ENCODE measurements at regions not wholly inside any gene's neighbourhood (a gene's known extent, or its start where the extent isn't known, plus 50 kb on each side); places are given as distances from the start of the nearest gene placed in this dataset.

DNA sequence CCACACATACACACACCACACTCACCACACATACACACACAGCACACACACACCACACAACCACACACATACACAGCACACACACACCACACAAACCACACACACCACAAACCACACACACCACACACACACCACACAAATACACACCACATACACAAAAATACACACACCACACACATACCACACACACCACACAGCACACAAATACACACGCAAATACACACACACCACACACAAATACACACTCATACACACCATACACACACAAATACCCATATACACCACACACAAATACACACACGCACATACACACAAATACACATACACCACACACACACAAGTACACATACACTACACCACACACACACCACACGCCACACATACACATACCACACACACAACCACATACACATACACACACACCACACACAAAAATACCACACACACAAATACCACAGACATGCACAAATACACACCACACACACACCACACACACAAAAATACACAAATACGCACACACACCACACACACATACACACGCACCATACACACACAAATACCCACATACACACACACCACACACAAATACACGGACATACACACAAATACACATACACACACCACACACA, 134.6 kb upstream of the TWIST2 start:
- TF ChIP-seq TAF1 (IDR thresholded peaks at IDR 0.05; ENCODE audit: low read depth) = no peak
- TF ChIP-seq, protein P1, sequence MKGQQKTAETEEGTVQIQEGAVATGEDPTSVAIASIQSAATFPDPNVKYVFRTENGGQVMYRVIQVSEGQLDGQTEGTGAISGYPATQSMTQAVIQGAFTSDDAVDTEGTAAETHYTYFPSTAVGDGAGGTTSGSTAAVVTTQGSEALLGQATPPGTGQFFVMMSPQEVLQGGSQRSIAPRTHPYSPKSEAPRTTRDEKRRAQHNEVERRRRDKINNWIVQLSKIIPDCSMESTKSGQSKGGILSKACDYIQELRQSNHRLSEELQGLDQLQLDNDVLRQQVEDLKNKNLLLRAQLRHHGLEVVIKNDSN (IDR thresholded peaks at IDR 0.05) = no peak
- no peak for TF ChIP-seq FOXM1 (IDR thresholded peaks at IDR 0.05; ENCODE audit: borderline replicate concordance, low read depth)
- no peak for TF ChIP-seq CREB1 (IDR thresholded peaks at IDR 0.05; ENCODE audit: low read depth)
- no peak for TF ChIP-seq TCF12 (IDR thresholded peaks at IDR 0.05; ENCODE audit: low read depth)
- TF ChIP-seq, protein P2, sequence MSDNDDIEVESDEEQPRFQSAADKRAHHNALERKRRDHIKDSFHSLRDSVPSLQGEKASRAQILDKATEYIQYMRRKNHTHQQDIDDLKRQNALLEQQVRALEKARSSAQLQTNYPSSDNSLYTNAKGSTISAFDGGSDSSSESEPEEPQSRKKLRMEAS (IDR thresholded peaks at IDR 0.05) = no peak
- no peak for TF ChIP-seq CEBPB (IDR thresholded peaks at IDR 0.05)
- no peak for TF ChIP-seq EP300 (IDR thresholded peaks at IDR 0.05; ENCODE audit: borderline replicate concordance)
- TF ChIP-seq EGR1 (IDR thresholded peaks at IDR 0.05) = no peak
- TF ChIP-seq TEAD4 (IDR thresholded peaks at IDR 0.05) = no peak
- TF ChIP-seq, protein P3, sequence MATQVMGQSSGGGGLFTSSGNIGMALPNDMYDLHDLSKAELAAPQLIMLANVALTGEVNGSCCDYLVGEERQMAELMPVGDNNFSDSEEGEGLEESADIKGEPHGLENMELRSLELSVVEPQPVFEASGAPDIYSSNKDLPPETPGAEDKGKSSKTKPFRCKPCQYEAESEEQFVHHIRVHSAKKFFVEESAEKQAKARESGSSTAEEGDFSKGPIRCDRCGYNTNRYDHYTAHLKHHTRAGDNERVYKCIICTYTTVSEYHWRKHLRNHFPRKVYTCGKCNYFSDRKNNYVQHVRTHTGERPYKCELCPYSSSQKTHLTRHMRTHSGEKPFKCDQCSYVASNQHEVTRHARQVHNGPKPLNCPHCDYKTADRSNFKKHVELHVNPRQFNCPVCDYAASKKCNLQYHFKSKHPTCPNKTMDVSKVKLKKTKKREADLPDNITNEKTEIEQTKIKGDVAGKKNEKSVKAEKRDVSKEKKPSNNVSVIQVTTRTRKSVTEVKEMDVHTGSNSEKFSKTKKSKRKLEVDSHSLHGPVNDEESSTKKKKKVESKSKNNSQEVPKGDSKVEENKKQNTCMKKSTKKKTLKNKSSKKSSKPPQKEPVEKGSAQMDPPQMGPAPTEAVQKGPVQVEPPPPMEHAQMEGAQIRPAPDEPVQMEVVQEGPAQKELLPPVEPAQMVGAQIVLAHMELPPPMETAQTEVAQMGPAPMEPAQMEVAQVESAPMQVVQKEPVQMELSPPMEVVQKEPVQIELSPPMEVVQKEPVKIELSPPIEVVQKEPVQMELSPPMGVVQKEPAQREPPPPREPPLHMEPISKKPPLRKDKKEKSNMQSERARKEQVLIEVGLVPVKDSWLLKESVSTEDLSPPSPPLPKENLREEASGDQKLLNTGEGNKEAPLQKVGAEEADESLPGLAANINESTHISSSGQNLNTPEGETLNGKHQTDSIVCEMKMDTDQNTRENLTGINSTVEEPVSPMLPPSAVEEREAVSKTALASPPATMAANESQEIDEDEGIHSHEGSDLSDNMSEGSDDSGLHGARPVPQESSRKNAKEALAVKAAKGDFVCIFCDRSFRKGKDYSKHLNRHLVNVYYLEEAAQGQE (IDR thresholded peaks at IDR 0.05; ENCODE audit: low read depth) = no peak

Measured in Ishikawa (cell line).